Breast epithelium (tissue), 3 donors: ENCODE measurements at regions not wholly inside any gene's neighbourhood (a gene's known extent, or its start where the extent isn't known, plus 50 kb on each side); places are given as distances from the start of the nearest gene placed in this dataset.

Experiments used
- CTCF ChIP-seq, 3 donors: fragments of 450-650 bp; IDR thresholded peaks; one replicate each; pipeline ENCODE4 v1.5.1; 2016 to 2017; ENCODE audit warnings: antibody characterized with exemption in 3 of 3, mild to moderate bottlenecking in 3 of 3, moderate library complexity in 3 of 3
- POLR2AphosphoS5 ChIP-seq, 3 donors: sonication (generic); formaldehyde crosslinking; IDR thresholded peaks; one replicate each; pipeline ENCODE4 v1.6.1; 2017; ENCODE audit warnings: antibody characterized with exemption in 3 of 3

- no peak for TF ChIP-seq POLR2AphosphoS5 (IDR thresholded peaks at IDR 0.05)
- no peak for TF ChIP-seq CTCF (IDR thresholded peaks at IDR 0.05)
These were observed 156.1 kb downstream of the KIF20B start for GRCh38 chr10:89857431-89858042.
